SU-DHL-6 (cell line): ENCODE measurements at regions not wholly inside any gene's neighbourhood (a gene's known extent, or its start where the extent isn't known, plus 50 kb on each side); places are given as distances from the start of the nearest gene placed in this dataset.

Experiments used
- H2AFZ ChIP-seq: fragments of 200-600 bp; sonication (generic); 2 replicates; pipeline ENCODE4 v1.6.1; 2014; ENCODE audit warnings: low read depth, mild to moderate bottlenecking, moderate library complexity, mixed read lengths, antibody characterized with exemption, low read length; ENCODE audit not compliant: severe bottlenecking
- H3F3A ChIP-seq: fragments of 200-600 bp; shearing (Covaris generic); 2 replicates; pipeline ENCODE4 v1.6.0; 2016; ENCODE audit warnings: antibody characterized with exemption, mild to moderate bottlenecking; ENCODE audit not compliant: insufficient read depth
- H3K27ac ChIP-seq: fragments of 200-600 bp; sonication (generic); 2 replicates; pipeline ENCODE4 v1.5.1; 2016; ENCODE audit warnings: low read depth, mild to moderate bottlenecking, low read length, moderate library complexity, mixed read lengths
- H3K27me3 ChIP-seq: fragments of 200-600 bp; sonication (generic), shearing (Covaris generic); 2 replicates; pipeline ENCODE4 v1.6.0; 2014; ENCODE audit warnings: mild to moderate bottlenecking, low read length
- H3K36me3 ChIP-seq: fragments of 200-600 bp; sonication (generic); 2 replicates; pipeline ENCODE4 v1.6.1; 2014; ENCODE audit warnings: mild to moderate bottlenecking, low read length, mixed read lengths
- H3K4me2 ChIP-seq: fragments of 300-600, 200-600 bp; shearing (Covaris generic), sonication (generic); 2 replicates; pipeline ENCODE4 v1.6.0; 2014; ENCODE audit warnings: low read length, low read depth, mild to moderate bottlenecking; ENCODE audit not compliant: poor library complexity, severe bottlenecking
- H3K4me3 ChIP-seq: fragments of 200-600 bp; sonication (generic); 2 replicates; pipeline ENCODE4 v1.5.1; 2014; ENCODE audit warnings: antibody characterized with exemption, low read length, mild to moderate bottlenecking, mixed read lengths; ENCODE audit not compliant: insufficient read depth, poor library complexity, severe bottlenecking
- H3K79me2 ChIP-seq: fragments of 200-600 bp; sonication (generic); 2 replicates; pipeline ENCODE4 v1.6.1; 2014; ENCODE audit warnings: mild to moderate bottlenecking, low read length, moderate library complexity; ENCODE audit not compliant: insufficient read depth
- H3K9ac ChIP-seq: fragments of 200-600 bp; sonication (generic); 2 replicates; pipeline ENCODE4 v1.7.0; 2014; ENCODE audit warnings: mild to moderate bottlenecking, low read length
- H3K9me2 ChIP-seq: fragments of 200-600 bp; sonication (generic); replicated peaks from 2 replicates; pipeline ENCODE4 v1.6.1; 2014; ENCODE audit warnings: low read length; ENCODE audit not compliant: insufficient read depth
- H3K9me3 ChIP-seq: fragments of 200-600 bp; sonication (generic); 2 replicates; pipeline ENCODE4 v1.6.1; 2014; ENCODE audit warnings: low read length, mixed read lengths; ENCODE audit not compliant: insufficient read depth
- H4K20me1 ChIP-seq: fragments of 200-600 bp; sonication (generic); 2 replicates; pipeline ENCODE4 v1.6.1; 2014; ENCODE audit warnings: low read depth, mild to moderate bottlenecking, antibody characterized with exemption, low read length, moderate library complexity, mixed read lengths
- CTCF ChIP-seq: fragments of 200-600 bp; sonication (generic); IDR thresholded peaks from one replicate; pipeline ENCODE4 v1.5.1; 2017; ENCODE audit warnings: antibody characterized with exemption, mild to moderate bottlenecking, low read length, moderate library complexity; ENCODE audit not compliant: insufficient read depth, poor library complexity, severe bottlenecking
- EZH2phosphoT487 ChIP-seq: fragments of 200-600 bp; sonication (generic), shearing (Covaris generic); conservative IDR thresholded peaks from 2 replicates; pipeline ENCODE4 v1.6.1; 2018; ENCODE audit warnings: mild to moderate bottlenecking, antibody characterized with exemption, low read length, moderate library complexity, mixed read lengths

GRCh38 chr6:112557435-112557834 is 210.3 kb downstream of the RFPL4B start:
- Histone ChIP-seq H3K36me3 (no peaks in the 10 kb centered on the region), H3K9me2 (no peaks in the 10 kb centered on the region), H3K9ac (no peak overlapping the region), H4K20me1 (no peaks in the 10 kb centered on the region), H3K4me3 (no peak overlapping the region), H3K27ac (no peak overlapping the region), H3K4me2 (no peak overlapping the region), H3K79me2 (no peaks in the 10 kb centered on the region), H3F3A (no peaks in the 10 kb centered on the region), H3K27me3 (no peaks in the 10 kb centered on the region), H3K9me3 (no peaks in the 10 kb centered on the region), H2AFZ (no peak overlapping the region)
- no peak for TF ChIP-seq CTCF
- no peak for TF ChIP-seq EZH2phosphoT487

GRCh38 chr6:112557961-112558360 is 210.8 kb downstream of the RFPL4B start:
- no peak overlapping the region for H3K4me3 ChIP-seq
- no peaks in the 10 kb centered on the region for H3K36me3 ChIP-seq
- no peaks in the 10 kb centered on the region for H3K27me3 ChIP-seq
- no peaks in the 10 kb centered on the region for H3K79me2 ChIP-seq
- no peak overlapping the region for H2AFZ ChIP-seq
- no peak overlapping the region for H3K9ac ChIP-seq
- H3K4me2 ChIP-seq: no peak overlapping the region
- H3K9me2 ChIP-seq: no peaks in the 10 kb centered on the region
- no peak overlapping the region for H3K27ac ChIP-seq
- no peaks in the 10 kb centered on the region for H3F3A ChIP-seq
- no peaks in the 10 kb centered on the region for H3K9me3 ChIP-seq
- TF ChIP-seq EZH2phosphoT487 (no peak), CTCF (no peak)
- H4K20me1 ChIP-seq: no peaks in the 10 kb centered on the region

GRCh38 chr6:112560651-112561050 is 213.5 kb downstream of the RFPL4B start:
- no peak for TF ChIP-seq CTCF
- no peak for TF ChIP-seq EZH2phosphoT487
- Histone ChIP-seq H3K27ac (no peak overlapping the region), H3K27me3 (no peaks in the 10 kb centered on the region), H3K36me3 (no peaks in the 10 kb centered on the region), H3K9me2 (no peaks in the 10 kb centered on the region), H3K4me3 (no peak overlapping the region), H4K20me1 (no peaks in the 10 kb centered on the region), H3F3A (no peaks in the 10 kb centered on the region), H3K79me2 (no peaks in the 10 kb centered on the region), H2AFZ (no peak overlapping the region), H3K9me3 (no peaks in the 10 kb centered on the region), H3K4me2 (no peak overlapping the region), H3K9ac (no peak overlapping the region)
